Activated CD4-positive, alpha-beta T cell treated with anti-CD3 and anti-CD28 coated beads, Interleukin-2, amount 50 U/mL, for 24 hours (primary cell): ENCODE measurements at regions not wholly inside any gene's neighbourhood (a gene's known extent, or its start where the extent isn't known, plus 50 kb on each side); places are given as distances from the start of the nearest gene placed in this dataset.
"Not testable (repeated sequence)": the region's sequence is repeated elsewhere in the genome, so short reads cannot be mapped to it uniquely, and the experiment has no call there.

Source experiments
- DNase-seq, 2 donors: peaks; one replicate each; pipeline ENCODE4 v3.0.0-alpha.2; 2020; ENCODE audit warnings: low read depth in 1 of 2, low spot score in 1 of 2

GRCh38 chr6:138656364-138657064 is 117.1 kb upstream of the CCDC28A start:
- DNase-seq = no peak

GRCh38 chr6:138657065-138657425 is 116.5 kb upstream of the CCDC28A start:
- no peak for DNase-seq

- no peak for DNase-seq
Measured at GRCh38 chr6:138659998-138660397, 113.6 kb upstream of the CCDC28A start.

- no peak for DNase-seq
Measured at GRCh38 chr6:138662471-138662870, 111.1 kb upstream of the CCDC28A start.

GRCh38 chr6:138663892-138664291 is 109.7 kb upstream of the CCDC28A start:
- no peak for DNase-seq

- no peak for DNase-seq
Measured at GRCh38 chr6:138664745-138665144, 108.8 kb upstream of the CCDC28A start.

- DNase-seq = no peak
Measured at GRCh38 chr6:138666636-138667035, 106.9 kb upstream of the CCDC28A start.

- DNase-seq = no peak
Measured at GRCh38 chr6:138667408-138667807, 106.2 kb upstream of the CCDC28A start.

- DNase-seq = no peak
Measured at GRCh38 chr6:138671351-138671750, 102.2 kb upstream of the CCDC28A start.

- DNase-seq = no peak
Measured at GRCh38 chr6:138673346-138674014, 100.1 kb upstream of the CCDC28A start.

- DNase-seq = not testable (repeated sequence)
Measured at GRCh38 chr6:138674444-138674843, 99.1 kb upstream of the CCDC28A start.

GRCh38 chr6:138677538-138677937 is 96.0 kb upstream of the CCDC28A start:
- DNase-seq = no peak

- no peak for DNase-seq
Measured at GRCh38 chr6:138678168-138678567, 95.4 kb upstream of the CCDC28A start.

GRCh38 chr6:138680085-138680484 is 93.5 kb upstream of the CCDC28A start:
- no peak for DNase-seq

GRCh38 chr6:138681627-138682026 is 91.9 kb upstream of the CCDC28A start:
- no peak for DNase-seq

- DNase-seq = no peak
Measured at GRCh38 chr6:138682704-138683527, 90.7 kb upstream of the CCDC28A start.

GRCh38 chr6:138685257-138685656 is 88.3 kb upstream of the CCDC28A start:
- no peak for DNase-seq

- DNase-seq = no peak
Measured at GRCh38 chr6:138685781-138686180, 87.8 kb upstream of the CCDC28A start.

GRCh38 chr6:138688580-138688979 is 85.0 kb upstream of the CCDC28A start:
- DNase-seq = no peak

GRCh38 chr6:138689849-138690248 is 83.7 kb upstream of the CCDC28A start:
- no peak for DNase-seq

GRCh38 chr6:138690975-138691594 is 82.5 kb upstream of the CCDC28A start:
- no peak for DNase-seq
